Transverse colon (tissue), 4 donors: ENCODE measurements at regions not wholly inside any gene's neighbourhood (a gene's known extent, or its start where the extent isn't known, plus 50 kb on each side); places are given as distances from the start of the nearest gene placed in this dataset.

ENCODE experiments used
- DNase-seq: peaks from one replicate; pipeline ENCODE4 v3.0.0-alpha.2; 2019
- H3K27ac ChIP-seq, 4 donors: fragments of 200-600 bp; sonication (generic); 2 replicates each; pipeline ENCODE4 v1.5.1; 2016 to 2018; ENCODE audit warnings: inconsistent platforms in 4 of 4
- H3K27me3 ChIP-seq: fragments of 200-600 bp; sonication (generic); 2 replicates; pipeline ENCODE4 v1.5.1; 2017; ENCODE audit warnings: inconsistent platforms
- H3K36me3 ChIP-seq, 4 donors: fragments of 200-600 bp; sonication (generic); 2 replicates each; pipeline ENCODE4 v1.5.1; 2017 to 2019; ENCODE audit warnings: inconsistent platforms in 4 of 4
- H3K4me1 ChIP-seq, 4 donors: fragments of 200-600 bp; sonication (generic); 2 replicates each; pipeline ENCODE4 v1.5.1; 2017 to 2020; ENCODE audit warnings: inconsistent platforms in 4 of 4
- H3K4me3 ChIP-seq, 4 donors: fragments of 200-600 bp; sonication (generic); 1 replicate in 1 of 4; 2 replicates in 3 of 4; pipeline versions ENCODE4 v1.5.1 to v1.6.1; 2017 to 2019; ENCODE audit warnings: inconsistent platforms in 4 of 4
- H3K9me3 ChIP-seq, 2 donors: fragments of 200-600 bp; sonication (generic); 2 replicates each; pipeline ENCODE4 v1.5.1; 2017 to 2019; ENCODE audit warnings: inconsistent platforms in 2 of 2
- CTCF ChIP-seq, 5 experiments: fragments of 200-600 bp in 3 of 5; fragments of 450-650 bp in 2 of 5; sonication (generic) in 3 of 5; IDR thresholded peaks; 1 replicate in 2 of 5; 2 replicates in 3 of 5; pipeline ENCODE4 v1.5.1; 2016 to 2017; ENCODE audit warnings: antibody characterized with exemption in 5 of 5, inconsistent platforms in 3 of 5, mild to moderate bottlenecking in 2 of 5, moderate library complexity in 1 of 5
- EP300 ChIP-seq: sonication (generic); formaldehyde crosslinking; IDR thresholded peaks from one replicate; pipeline ENCODE4 v1.6.1; 2017; ENCODE audit warnings: antibody characterized with exemption, low read depth
- POLR2A ChIP-seq: fragments of 450-650 bp; IDR thresholded peaks from one replicate; pipeline ENCODE4 v1.6.1; 2016; ENCODE audit warnings: antibody characterized with exemption, mild to moderate bottlenecking, moderate library complexity
- POLR2AphosphoS5 ChIP-seq, 3 donors: sonication (generic); formaldehyde crosslinking; IDR thresholded peaks; one replicate each; pipeline ENCODE4 v1.6.1; 2016; ENCODE audit warnings: antibody characterized with exemption in 3 of 3
- WGBS, 2 donors: methylation state at CpG; one replicate each; pipeline ENCODE4 v1.1.5; 2018; ENCODE audit warnings: low coverage in 1 of 2; 5-methylcytosine and 5-hydroxymethylcytosine counted together
- in situ Hi-C, 4 donors: fragments of 200-750 bp; cut with MboI; loops; one replicate each; pipeline versions ENCODE4 v1.15.0 to v1.15.1; 2017; ENCODE audit warnings: low sequenced_read_pairs in 3 of 4, low pct_ligation_motif_present in 1 of 4, low pct_unique_long_range_greater_than_20kb in 1 of 4
- intact Hi-C: fragments of 100-400 bp; cut with DNase I; formaldehyde crosslinking; loops from one replicate; pipeline ENCODE4 v1.15.1; 2023; ENCODE audit warnings: low total_unique reads

- intact Hi-C loops (no loop called here), in situ Hi-C loops (no loop called here)
- no peak for DNase-seq
- H3K4me3 ChIP-seq = no peak overlapping the region
- no peaks in the 10 kb centered on the region for H3K9me3 ChIP-seq
- no peak overlapping the region for H3K27ac ChIP-seq
- H3K36me3 ChIP-seq = no peaks in the 10 kb centered on the region
- WGBS, 2 donors = 80 to 100% methylated on average over 1 to 2 of the region's 2 CpGs
- H3K27me3 ChIP-seq = no peaks in the 10 kb centered on the region
- H3K4me1 ChIP-seq = no peaks in the 10 kb centered on the region
- no peak for TF ChIP-seq CTCF (IDR thresholded peaks at IDR 0.05)
- no peak for TF ChIP-seq EP300
- no peak for TF ChIP-seq POLR2AphosphoS5 (IDR thresholded peaks at IDR 0.05)
- no peak for TF ChIP-seq POLR2A
Observed at GRCh38 chr20:40449144-40449690, 239.8 kb downstream of the MAFB start.

DNA sequence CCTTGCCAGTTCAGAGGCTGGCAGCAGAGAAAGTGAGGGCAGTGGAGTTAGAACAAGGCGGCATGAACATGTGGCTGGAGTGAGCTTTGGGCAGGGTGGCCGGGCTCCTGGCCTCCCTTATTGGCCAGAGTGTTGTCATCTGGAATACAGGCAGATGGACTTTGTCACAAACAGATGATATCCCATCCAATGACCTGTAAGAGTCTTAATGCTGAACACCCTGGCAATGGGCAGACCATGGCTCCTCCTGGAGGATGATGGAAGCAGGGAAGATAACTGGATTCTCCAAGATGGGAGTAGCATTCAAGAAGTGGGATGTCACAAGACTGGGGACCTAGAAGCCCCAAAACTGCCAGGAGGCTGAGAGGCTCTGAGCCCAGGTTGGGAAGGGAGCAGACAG lies 242.1 kb downstream of the MAFB start:
- WGBS, 2 donors = 82% methylated on average over 2 of the region's 2 CpGs; no CpG with 5 or more reads in 1 of the 2 donors

DNA sequence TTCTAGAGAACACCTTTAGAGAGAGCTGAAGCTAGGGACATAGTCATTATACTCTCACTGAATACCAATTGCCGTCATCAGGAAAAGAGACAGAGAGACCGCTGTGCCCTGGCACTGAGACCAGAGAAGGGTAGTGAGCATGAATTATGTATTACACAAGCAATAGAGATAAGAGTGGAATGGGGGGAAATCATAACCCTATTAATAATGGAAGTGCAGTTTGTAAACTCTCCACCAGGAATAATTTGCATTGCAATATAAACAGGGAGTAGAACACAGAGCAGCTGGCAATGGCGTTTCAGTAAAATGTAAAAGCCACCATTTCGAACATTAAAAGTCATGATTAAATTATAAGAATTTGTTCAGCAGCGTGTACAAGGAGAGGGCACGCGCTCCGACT lies 244.5 kb downstream of the MAFB start:
- Histone ChIP-seq H3K4me1 (peaks cover 0 to 11% (median 2%) of the 10 kb centered on the region in 4 donors), H3K27ac (no peak overlapping the region), H3K36me3 (no peaks in the 10 kb centered on the region), H3K27me3 (no peaks in the 10 kb centered on the region), H3K9me3 (no peaks in the 10 kb centered on the region), H3K4me3 (no peak overlapping the region)
- in situ Hi-C loops (no loop called here), intact Hi-C loops (no loop called here)
- WGBS, 2 donors = 91 to 96% methylated on average over 7 to 8 of the region's 8 CpGs
- no peak for TF ChIP-seq EP300
- no peak for DNase-seq

More for the DNA sequence above, 242.1 kb downstream of the MAFB start:
- H3K27me3 ChIP-seq = no peaks in the 10 kb centered on the region
- TF ChIP-seq EP300 (no peak), CTCF (IDR thresholded peaks at IDR 0.05) (no peak), POLR2AphosphoS5 (IDR thresholded peaks at IDR 0.05) (no peak), POLR2A (no peak)
- no peaks in the 10 kb centered on the region for H3K36me3 ChIP-seq
- in situ Hi-C loops (no loop called here), intact Hi-C loops (no loop called here)
- H3K27ac ChIP-seq = no peak overlapping the region
- DNase-seq = no peak
- H3K4me3 ChIP-seq = no peak overlapping the region
- no peaks in the 10 kb centered on the region for H3K9me3 ChIP-seq
- H3K4me1 ChIP-seq = peaks cover 0 to 11% (median 2%) of the 10 kb centered on the region in 4 donors

DNA sequence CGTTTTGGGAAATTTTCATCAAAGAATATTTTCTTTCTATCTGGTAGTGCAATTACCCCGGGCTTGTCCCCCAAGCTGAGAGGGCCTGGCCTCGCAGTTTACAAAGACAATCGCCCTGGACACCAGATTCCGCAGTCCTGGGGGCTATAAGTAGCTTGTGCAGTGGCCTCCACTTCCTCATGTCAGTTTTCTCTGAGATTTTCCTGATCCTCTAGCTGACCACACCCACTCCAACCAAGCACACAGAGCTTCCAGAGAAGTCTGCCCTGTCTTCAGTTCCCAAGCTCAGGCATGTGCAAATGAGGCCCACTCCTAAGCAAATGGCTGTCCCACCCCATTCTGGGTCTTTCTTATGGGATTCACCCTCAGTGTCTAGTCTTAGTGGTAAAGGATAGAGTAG lies 245.3 kb downstream of the MAFB start:
- Histone ChIP-seq H3K36me3 (no peaks in the 10 kb centered on the region), H3K4me3 (no peak overlapping the region), H3K4me1 (peaks cover 0 to 11% (median 2%) of the 10 kb centered on the region in 4 donors), H3K9me3 (no peaks in the 10 kb centered on the region), H3K27me3 (no peaks in the 10 kb centered on the region), H3K27ac (no peak overlapping the region)
- TF ChIP-seq POLR2A (no peak), EP300 (no peak), POLR2AphosphoS5 (IDR thresholded peaks at IDR 0.05) (no peak), CTCF (IDR thresholded peaks at IDR 0.05) (no peak)
- no peak for DNase-seq
- in situ Hi-C loops = no loop called here
- intact Hi-C loops = no loop called here
- WGBS, 2 donors = 58% methylated on average over 5 of the region's 5 CpGs; no CpG with 5 or more reads in 1 of the 2 donors
